ENCODE measurements at regions not wholly inside any gene's neighbourhood (a gene's known extent, or its start where the extent isn't known, plus 50 kb on each side); places are given as distances from the start of the nearest gene placed in this dataset.

DNA sequence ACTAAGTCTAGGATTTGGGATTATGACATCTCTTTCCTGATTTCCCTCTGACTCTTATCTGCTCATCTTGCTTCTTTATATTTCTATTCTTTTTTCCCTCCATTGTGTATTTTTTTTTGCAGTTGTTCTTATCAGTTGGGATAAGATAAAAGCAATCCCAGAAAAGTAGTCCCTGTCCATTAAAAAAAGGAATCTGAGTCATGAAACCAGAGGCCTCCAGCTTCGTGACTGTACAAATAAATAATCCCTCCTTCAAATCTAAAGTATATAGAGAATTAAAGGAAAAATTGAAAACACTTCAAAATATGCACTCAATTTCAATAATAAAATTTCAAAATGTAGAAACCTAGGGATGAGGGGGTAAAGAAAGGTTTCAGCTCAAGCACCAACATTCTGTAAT lies 317.8 kb upstream of the NT5E start:
- TF ChIP-seq, protein P1, sequence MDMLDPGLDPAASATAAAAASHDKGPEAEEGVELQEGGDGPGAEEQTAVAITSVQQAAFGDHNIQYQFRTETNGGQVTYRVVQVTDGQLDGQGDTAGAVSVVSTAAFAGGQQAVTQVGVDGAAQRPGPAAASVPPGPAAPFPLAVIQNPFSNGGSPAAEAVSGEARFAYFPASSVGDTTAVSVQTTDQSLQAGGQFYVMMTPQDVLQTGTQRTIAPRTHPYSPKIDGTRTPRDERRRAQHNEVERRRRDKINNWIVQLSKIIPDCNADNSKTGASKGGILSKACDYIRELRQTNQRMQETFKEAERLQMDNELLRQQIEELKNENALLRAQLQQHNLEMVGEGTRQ (IDR thresholded peaks at IDR 0.05; ENCODE audit: low read depth, low read length), result no peak
- TF ChIP-seq FOS (IDR thresholded peaks at IDR 0.05; ENCODE audit: low read depth, low read length) (no peak), MAZ (IDR thresholded peaks at IDR 0.05; ENCODE audit: borderline replicate concordance, low read depth, low read length) (no peak), MAFK (IDR thresholded peaks at IDR 0.05; ENCODE audit: low read depth, low read length) (no peak), CHD1 (IDR thresholded peaks at IDR 0.05; ENCODE audit: low read depth, low read length) (no peak), NFE2L2 (IDR thresholded peaks at IDR 0.05; ENCODE audit: low read depth, low read length) (no peak), RCOR1 (IDR thresholded peaks at IDR 0.05; ENCODE audit: insufficient replicate concordance, low read length) (no peak), CEBPB (IDR thresholded peaks at IDR 0.05; ENCODE audit: low read depth, low read length) (no peak), BHLHE40 (IDR thresholded peaks at IDR 0.05; ENCODE audit: low read depth, low read length) (no peak), POLR2A (IDR thresholded peaks at IDR 0.05; ENCODE audit: low read depth, low read length) (no peak)
- TF ChIP-seq, protein P2, sequence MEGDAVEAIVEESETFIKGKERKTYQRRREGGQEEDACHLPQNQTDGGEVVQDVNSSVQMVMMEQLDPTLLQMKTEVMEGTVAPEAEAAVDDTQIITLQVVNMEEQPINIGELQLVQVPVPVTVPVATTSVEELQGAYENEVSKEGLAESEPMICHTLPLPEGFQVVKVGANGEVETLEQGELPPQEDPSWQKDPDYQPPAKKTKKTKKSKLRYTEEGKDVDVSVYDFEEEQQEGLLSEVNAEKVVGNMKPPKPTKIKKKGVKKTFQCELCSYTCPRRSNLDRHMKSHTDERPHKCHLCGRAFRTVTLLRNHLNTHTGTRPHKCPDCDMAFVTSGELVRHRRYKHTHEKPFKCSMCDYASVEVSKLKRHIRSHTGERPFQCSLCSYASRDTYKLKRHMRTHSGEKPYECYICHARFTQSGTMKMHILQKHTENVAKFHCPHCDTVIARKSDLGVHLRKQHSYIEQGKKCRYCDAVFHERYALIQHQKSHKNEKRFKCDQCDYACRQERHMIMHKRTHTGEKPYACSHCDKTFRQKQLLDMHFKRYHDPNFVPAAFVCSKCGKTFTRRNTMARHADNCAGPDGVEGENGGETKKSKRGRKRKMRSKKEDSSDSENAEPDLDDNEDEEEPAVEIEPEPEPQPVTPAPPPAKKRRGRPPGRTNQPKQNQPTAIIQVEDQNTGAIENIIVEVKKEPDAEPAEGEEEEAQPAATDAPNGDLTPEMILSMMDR (conservative IDR thresholded peaks at IDR 0.05; ENCODE audit: low read depth, low read length), result no peak
- H3K18ac ChIP-seq (ENCODE audit: low read depth, low read length), result no peak overlapping the region
- H2AK9ac ChIP-seq (replicated peaks; ENCODE audit: low read depth, low read length, poor library complexity), result no peak overlapping the region
- no TSS peak for BruUV-seq (replicated peaks)
- ChIA-PET CTCF (no interaction called here), POLR2A (ENCODE audit: unreplicated experiment) (no interaction called here)
- no peaks in the 10 kb centered on the region for H4K20me1 ChIP-seq (ENCODE audit: insufficient read depth, low read length)
- no CpG with 5 or more reads among the region's 1 CpG for WGBS, 2 experiments (ENCODE audit: extremely low coverage in 2 of 2, insufficient read length in 1 of 2)
- H3K36me3 ChIP-seq (ENCODE audit: control insufficient read depth, insufficient read depth, low read length), result no peaks in the 10 kb centered on the region
- H3K23ac ChIP-seq (ENCODE audit: low read depth, low read length), result no peak overlapping the region
- no peaks in the 10 kb centered on the region for H3K79me1 ChIP-seq (ENCODE audit: low read depth in 1 of 2, low read length in 2 of 2)
- no peak overlapping the region for H2BK5ac ChIP-seq (ENCODE audit: low read depth, low read length, poor library complexity, severe bottlenecking)
- H3K9me3 ChIP-seq (ENCODE audit: control insufficient read depth, insufficient read depth, low read length), result no peaks in the 10 kb centered on the region
- H3K9me1 ChIP-seq (ENCODE audit: insufficient read depth, low read length), result no peaks in the 10 kb centered on the region
- H4K5ac ChIP-seq (ENCODE audit: low read depth, low read length), result no peak overlapping the region
- H3K27me3 ChIP-seq (ENCODE audit: control insufficient read depth, insufficient read depth, low read length), result no peaks in the 10 kb centered on the region
- H2BK15ac ChIP-seq (ENCODE audit: low read depth, low read length), result no peak overlapping the region
- H3K27ac ChIP-seq (ENCODE audit: insufficient read depth, low read length), result no peak overlapping the region
- ATAC-seq (ENCODE audit: low read depth) (no peak), DNase-seq (no peak)
- H3K4me2 ChIP-seq (ENCODE audit: low read depth, low read length), result no peak overlapping the region
- H3K9ac ChIP-seq (ENCODE audit: low read depth, low read length), result no peak overlapping the region
- H2AK5ac ChIP-seq (ENCODE audit: low read depth, low read length), result no peak overlapping the region
- no peak overlapping the region for H2AFZ ChIP-seq (replicated peaks; ENCODE audit: low read length, poor library complexity)
- H4K8ac ChIP-seq (ENCODE audit: low read depth in 2 of 2, low read length in 2 of 2), result no peak overlapping the region
- H3K4ac ChIP-seq (ENCODE audit: low read depth, low read length), result no peak overlapping the region
- H2BK120ac ChIP-seq (ENCODE audit: low read depth, low read length), result no peak overlapping the region
- H3K56ac ChIP-seq (ENCODE audit: extremely low read depth, insufficient read depth, low read length), result no peak overlapping the region
- no peak overlapping the region for H3K4me3 ChIP-seq (ENCODE audit: insufficient read depth, low read depth, low read length)
- no peak overlapping the region for H4K91ac ChIP-seq (ENCODE audit: insufficient read depth, low read depth, low read length)
- dilution Hi-C loops (cut with HindIII; ENCODE audit: low sequenced_read_pairs, unreplicated experiment) (no loop called here), intact Hi-C loops (cut with micrococcal nuclease) (no loop called here), in situ Hi-C loops (cut with MboI; ENCODE audit: low sequenced_read_pairs) (no loop called here)
- H2BK20ac ChIP-seq (ENCODE audit: low read depth, low read length), result no peak overlapping the region
- H3K4me1 ChIP-seq (ENCODE audit: control insufficient read depth, insufficient read depth, low read length), result no peaks in the 10 kb centered on the region
- H3K14ac ChIP-seq (replicated peaks; ENCODE audit: low read depth, low read length), result no peak overlapping the region

Measured in IMR-90 (cell line).